ENCODE measurements at regions not wholly inside any gene's neighbourhood (a gene's known extent, or its start where the extent isn't known, plus 50 kb on each side); places are given as distances from the start of the nearest gene placed in this dataset.

DNA sequence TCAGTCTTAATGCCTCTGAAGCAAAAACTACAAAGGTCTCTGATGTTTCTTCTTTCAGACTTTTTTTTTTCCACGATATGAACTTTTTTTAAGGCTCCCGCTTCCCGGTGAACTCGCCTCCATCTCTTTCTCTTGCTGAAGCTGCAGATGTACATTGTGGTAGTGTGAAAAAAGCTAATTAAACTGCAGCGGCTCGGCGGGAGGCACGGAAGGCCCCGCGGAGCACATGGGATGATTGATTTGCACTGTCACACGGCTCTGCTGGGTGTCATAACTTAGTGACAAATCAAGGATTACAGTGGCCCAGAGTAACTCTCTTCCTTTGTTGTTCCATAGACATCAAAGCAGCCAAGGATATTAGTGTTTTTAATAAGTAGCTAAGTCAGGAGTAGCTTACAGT lies 196.3 kb downstream of the AXIN2 start:
- DNase-seq (ENCODE audit: low read depth), result no peak

DNA sequence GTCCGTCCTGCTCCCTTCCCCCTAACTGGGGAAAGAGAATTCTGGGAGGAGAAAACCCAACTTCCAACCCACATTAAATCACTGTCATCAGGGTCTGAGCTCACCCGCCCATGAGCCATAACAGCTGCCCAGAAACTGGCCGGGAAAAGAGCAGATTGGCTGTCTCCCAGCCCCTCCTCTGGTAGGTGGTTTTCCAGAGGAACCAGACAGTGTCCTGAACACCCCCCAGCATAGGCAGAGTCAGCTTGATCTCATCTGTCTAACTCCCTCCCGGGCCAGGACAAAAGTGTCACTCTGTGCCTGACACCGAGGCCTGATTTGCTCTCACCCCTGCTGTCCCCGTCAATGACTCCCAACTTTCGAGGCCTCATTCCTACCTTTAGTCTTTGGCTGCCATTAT lies 197.0 kb downstream of the AXIN2 start:
- no peak for DNase-seq (ENCODE audit: low read depth)

DNA sequence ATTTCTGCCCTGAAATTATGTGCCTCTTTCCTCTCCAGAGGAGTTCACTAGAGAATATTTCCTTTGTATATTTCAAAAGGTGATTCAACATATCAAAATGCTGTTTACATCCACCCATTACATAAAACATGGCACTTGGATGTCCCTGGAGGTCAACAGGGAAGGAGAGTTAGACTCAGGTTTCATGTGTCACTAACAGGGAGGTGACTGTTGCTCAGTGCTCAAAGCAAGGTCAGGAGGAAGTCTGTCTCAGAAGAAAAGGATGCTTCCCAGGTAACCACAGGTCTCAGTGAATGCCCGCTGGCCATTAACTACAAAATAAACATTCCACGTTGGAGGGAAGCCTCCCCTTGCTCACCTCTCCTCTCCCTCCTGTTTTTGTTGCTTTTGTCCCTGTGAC lies 198.6 kb downstream of the AXIN2 start:
- DNase-seq (ENCODE audit: low read depth), result no peak

DNA sequence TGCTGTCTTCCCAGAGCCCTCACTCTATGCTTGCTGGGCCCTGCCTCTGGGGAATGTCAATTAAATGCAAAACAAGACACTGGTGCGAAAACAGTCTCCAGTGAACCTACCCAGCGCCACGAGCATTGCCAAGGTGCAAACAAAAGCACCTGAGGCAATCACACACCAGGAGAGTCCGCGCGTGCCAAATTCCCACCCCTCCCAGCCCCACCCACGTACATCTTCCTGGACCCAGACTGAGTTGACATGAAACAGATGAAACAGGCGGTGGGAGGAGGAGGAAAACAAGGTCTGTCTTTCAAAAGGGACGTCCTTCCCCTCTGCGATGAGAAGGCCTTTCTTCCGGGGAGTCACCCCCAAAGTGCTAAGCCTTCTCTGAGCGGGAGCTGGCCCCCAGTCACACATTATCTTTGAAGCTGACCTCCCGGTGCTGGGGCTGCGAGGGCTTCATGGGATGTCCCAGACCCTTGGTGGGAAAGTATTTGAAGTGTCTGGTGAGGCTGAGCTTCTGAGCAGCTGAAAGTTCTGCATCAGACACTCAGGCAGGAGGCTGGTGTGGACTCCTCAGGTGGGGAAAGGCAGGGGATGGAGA lies 200.4 kb downstream of the AXIN2 start:
- DNase-seq (ENCODE audit: low read depth), result no peak

DNA sequence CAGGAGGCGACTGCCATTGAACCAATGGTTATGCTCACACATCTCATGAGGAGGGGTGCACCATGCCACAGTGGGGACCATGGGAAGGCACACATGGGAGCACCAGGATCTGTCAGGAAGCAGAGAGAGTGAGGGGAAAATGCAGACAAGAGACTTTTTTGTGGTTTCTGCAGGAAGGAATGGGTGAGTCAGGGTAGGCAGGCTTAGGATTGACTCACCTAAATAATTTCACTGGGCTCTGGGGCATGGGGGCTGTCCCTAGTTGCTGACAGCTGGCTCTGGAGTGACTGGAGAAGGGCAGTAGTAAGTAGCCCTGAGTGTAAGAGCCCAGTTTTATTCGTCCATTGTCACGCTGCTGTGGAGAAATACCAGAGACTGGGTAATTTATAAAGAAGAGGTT lies 202.4 kb downstream of the AXIN2 start:
- peak; percentile 67 for DNase-seq (ENCODE audit: low read depth)

DNA sequence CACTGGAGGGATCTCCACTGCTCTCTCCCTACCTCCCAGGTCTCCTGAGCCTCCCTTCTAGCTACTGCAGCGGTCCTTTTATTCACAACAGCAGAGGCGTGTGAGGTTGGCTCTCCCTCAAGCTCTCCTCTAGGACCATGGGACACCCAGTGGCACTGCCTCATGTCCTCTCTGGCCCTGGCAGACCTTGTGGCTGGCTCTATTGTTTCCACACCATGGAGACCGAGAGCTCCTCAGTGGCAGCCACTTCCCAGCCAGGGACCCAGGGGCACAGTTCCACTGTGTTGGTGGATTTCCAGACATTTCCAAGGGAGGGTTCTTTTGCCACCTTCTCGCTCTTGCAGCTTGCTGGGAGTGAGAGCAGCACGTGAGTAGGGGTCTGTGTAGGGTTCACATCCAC lies 204.9 kb downstream of the AXIN2 start:
- no peak for DNase-seq (ENCODE audit: low read depth)

DNA sequence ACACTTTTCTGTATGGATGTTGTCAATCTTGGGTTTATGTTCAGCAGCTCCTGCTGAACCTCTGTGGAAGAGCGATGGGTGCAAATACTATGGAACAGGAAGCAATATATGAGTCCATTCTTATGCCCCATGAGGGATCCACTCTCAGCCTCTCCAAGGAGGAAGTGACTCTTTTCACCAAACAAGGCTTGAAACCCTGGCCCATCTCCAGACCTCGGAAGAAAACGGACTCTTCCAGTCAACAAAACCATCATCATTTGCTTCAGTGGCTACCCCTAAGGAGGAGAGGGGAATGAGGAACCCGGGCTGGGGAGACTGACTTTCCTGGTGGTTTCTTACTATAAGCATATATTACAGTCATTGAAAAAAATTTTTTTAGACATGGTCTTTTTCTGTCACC lies 206.2 kb downstream of the AXIN2 start:
- peak; percentile 10 for DNase-seq (ENCODE audit: low read depth)

DNA sequence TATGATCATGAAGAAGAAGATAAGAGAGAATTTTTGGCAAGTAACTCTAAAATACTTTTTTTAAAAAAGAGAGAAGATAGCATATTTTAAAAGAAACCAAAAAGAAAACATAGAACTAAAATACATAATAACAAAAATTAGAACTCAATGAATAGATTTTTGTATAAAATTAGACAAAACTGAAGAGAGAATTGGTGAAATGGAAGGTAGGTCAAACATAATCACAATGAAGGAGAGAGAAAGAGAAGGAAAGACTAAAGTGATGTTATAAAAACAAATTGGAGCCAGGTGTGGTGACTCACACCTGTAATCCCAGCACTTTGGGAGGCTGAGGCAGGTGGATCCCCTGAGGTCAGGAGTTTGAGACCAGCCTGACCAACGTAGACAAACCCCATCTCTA lies 211.5 kb downstream of the AXIN2 start:
- DNase-seq (ENCODE audit: low read depth), result no peak

DNA sequence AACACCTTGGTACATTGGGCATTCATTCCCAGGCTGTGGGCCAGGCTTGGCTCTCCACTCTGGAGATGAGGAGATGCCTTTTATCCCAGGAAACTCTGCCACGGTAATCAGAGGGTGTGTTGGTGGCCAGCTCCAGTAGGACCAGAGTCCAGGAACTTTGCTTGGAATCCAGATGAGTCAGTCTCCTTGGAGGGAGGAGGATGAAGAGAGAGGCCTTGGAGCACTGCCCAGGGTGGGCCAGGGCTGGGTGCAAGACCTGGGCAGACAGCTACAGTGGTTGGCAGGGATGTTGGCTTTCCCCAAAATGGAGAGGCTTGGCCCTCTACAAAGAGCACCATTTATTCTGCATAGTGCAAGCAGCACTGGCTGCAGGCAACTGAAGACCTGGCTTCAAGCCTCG lies 209.0 kb downstream of the RGS9 start:
- DNase-seq (ENCODE audit: low read depth), result no peak

DNA sequence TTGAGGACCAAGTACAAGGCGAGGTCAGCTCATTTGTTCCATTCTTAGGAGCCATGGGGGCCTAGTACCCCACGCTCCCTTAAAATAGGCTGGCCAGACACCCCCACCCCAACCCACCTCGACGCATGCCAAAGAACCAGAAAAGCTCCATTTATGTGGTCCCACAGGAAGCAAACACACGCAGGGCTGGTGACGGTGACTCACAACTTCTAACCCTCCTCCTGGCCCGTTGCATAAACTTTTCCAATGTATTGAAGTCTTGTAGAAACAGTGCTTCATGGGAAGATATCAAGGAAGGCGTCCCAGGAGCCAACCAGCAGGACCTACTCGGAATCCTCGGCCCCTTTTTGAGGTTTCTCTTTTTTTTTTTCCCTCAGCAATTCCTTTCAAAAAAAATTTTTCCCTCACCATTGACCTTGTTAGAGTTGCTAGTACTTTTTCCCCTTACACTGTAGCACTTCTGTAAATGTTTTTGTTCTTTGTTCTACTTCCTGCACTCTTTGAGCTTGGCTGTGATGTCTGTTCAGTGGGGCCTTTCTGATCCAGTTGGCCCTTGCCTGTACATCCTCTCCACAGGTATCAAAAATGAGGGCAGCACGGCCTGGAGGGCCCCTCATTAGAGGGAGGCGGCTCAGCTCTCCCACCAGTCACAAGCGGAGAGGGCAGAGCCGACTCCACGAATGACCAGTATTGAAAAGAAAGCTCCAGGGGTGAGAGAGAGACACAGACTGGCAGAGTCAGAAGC lies 208.3 kb downstream of the RGS9 start:
- peak; percentile 49 for DNase-seq (ENCODE audit: low read depth)

DNA sequence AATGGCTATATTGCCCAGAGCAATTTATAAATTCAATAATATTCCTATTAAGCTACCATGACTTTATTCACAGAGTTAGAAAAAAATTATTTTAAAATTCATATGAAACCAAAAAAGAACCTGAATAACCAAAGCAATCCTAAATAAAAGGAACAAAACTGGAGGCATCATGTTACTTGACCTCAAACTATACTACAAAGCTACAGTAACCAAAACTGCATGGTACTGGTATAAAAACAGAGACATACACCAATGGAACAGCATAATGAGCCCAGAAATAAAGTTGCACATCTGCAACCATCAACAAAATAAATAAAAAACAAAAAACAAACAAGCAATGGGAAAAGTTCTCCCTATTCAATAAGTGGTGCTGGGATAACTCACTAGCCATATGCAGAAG lies 203.2 kb downstream of the RGS9 start:
- DNase-seq (ENCODE audit: low read depth), result no peak

DNA sequence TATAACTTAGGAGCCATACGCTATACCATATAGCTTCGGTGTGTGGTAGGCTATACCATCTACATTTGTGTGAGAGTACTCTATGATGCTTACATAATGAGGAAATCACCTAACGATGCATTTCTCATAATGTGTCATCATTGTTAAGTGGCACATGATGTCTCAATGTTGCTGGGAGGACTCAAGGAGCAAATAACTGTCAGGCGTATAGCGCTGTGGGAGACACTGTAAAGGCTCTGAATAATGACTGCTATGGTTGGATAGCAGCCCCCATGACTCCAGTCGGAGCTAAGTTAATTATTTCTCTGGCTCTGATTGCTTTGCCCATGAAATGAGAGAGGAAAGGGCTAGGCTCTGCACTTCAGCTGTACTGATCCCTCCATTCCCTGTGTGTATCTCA lies 197.2 kb downstream of the RGS9 start:
- DNase-seq (ENCODE audit: low read depth), result no peak

DNA sequence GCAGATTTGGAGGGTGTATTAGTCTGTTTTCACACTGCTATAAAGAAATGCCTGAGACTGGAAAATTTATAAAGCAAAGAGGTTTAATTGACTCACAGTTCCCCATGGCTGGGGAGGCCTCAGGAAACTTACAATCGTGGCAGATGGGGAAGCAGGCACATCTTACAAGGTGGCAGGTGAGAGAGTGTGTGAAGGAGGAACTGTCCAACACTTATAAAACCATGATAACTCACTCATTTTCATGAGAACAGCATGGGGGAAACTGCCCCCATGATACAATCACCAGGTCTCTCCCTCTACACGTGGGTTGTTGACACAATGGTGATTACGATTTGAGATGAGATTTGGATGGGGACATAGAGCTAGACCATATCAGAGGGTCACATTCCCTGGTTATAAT lies 195.6 kb downstream of the RGS9 start:
- DNase-seq (ENCODE audit: low read depth), result no peak

DNA sequence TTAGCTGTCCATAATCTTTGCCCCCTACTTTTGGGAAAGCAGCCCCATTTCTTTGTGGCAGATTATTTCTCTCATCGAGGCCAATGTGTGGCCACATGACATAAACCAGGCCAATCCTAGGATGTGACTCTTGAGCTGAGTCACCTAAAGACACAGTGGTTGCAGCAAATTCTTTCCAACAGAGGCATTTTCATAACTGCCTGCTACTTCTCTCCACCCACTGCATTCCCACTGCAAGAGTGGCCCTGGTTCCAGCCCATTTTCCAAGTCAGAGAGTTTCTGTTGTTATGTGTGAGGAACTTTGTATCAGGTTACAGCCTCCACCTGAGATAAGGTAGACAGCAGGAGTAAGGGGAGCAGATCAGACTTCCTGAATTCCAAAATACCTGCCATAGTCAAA lies 195.2 kb downstream of the RGS9 start:
- peak; percentile 51 for DNase-seq (ENCODE audit: low read depth)

DNA sequence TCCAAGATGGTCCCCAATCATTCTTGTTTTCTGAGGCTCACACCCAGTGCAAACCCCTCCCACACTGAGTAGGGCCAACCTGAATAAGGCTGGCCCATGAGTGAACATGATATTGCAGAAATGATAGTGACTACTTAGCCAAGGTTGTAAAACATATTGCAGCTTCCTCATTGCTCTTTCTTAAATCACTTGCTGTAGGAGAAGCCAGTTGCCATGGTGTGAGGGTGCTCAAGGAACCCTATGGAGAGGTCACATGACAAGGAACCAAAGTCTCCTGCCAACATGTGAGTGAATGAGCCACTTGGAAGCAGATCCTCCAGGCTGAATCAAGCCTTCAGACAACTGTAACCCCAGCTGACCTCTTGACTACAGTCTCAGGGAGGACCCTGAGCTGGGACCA lies 191.4 kb downstream of the RGS9 start:
- DNase-seq (ENCODE audit: low read depth), result no peak

DNA sequence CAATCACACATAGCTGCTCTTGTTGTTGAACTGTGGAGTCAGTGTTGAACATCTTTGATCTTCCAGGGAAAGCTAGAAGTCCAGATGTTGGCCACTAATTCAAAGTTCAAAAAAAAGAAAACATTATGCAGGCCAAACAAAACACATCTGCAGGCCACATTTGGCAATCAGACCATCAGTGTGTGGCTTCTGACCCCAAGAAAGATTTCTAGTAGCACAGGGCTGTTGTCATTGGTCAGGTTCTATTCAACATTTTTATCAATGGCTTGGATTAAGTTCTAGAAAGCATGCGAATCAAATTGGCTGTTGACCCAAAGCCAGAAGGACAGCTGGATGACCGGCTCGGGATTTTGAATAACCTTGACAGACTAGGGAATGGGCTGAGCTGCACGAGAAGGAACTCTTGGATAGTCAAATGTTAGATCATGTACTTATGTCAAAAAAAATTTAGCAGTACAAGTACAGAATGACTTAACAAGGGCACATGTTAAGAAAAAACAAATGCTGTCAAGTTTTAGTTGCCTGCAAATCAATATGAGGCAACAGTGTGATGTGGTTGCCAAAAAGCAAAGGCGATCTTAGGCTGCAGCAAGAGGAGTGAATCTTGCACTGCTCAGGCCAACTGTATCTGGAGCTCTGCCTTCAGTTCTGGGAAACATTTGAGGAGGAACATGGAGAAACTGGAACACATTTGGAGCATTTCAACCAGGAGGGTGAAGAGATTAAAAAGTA lies 187.6 kb downstream of the RGS9 start:
- peak; percentile 24 for DNase-seq (ENCODE audit: low read depth)

DNA sequence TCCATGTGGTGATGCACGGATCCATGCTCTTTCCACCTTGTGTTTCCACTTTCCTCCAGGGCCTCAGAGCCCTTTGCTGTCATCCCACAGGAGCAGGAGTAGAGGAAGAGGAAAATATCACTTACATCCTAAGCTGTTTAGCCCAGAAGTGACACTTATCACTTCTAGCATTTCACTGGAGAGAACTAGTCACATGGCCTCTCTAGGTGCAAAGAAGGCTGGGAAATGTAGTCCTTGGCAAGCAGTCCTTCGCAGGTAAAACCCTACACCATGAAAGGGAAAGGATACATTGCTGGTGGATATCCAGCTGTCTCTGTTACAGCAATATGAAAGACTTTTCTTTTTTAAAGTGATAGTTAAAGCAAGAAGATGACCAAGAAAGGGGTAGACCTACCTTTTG lies 185.9 kb downstream of the RGS9 start:
- DNase-seq (ENCODE audit: low read depth), result no peak

DNA sequence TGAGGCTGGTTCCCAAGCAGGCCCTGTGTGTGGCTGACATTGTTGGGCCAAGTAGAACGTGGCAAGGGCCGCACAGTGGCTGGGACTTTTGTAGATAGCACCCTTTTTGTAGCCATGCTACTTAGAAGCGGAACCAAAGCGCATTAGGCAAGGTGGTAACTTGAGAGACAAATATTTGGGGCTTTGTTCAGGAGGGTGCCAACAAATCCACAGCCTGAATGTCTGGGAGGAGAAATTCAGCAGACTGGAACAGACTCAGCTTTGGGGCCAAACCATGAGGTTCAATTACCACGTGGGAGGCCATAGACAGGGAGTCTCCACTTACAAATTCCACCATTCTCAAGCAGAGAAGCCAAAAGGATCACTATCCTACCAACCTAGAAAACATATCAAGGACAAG lies 183.7 kb downstream of the RGS9 start:
- no peak for DNase-seq (ENCODE audit: low read depth)

DNA sequence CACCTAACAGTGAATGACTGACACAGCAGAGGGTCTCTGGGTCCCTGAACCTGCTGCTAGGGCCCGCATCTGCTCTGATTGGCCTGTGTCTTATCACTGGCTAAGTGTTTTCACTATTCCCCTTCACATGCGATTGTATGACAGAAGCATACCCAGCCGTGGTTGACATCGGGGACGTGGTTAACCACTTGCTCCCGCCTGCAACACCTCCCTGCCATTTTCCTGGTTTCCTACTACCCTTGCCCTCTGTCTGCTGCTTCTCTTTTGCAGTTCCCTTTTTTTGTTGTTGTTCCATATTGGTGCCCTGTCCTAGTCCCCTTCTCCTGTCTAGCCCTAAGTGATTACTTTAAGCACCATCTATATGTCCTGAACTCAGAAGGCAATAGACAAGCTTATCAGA lies 177.0 kb downstream of the RGS9 start:
- no peak for DNase-seq (ENCODE audit: low read depth)

DNA sequence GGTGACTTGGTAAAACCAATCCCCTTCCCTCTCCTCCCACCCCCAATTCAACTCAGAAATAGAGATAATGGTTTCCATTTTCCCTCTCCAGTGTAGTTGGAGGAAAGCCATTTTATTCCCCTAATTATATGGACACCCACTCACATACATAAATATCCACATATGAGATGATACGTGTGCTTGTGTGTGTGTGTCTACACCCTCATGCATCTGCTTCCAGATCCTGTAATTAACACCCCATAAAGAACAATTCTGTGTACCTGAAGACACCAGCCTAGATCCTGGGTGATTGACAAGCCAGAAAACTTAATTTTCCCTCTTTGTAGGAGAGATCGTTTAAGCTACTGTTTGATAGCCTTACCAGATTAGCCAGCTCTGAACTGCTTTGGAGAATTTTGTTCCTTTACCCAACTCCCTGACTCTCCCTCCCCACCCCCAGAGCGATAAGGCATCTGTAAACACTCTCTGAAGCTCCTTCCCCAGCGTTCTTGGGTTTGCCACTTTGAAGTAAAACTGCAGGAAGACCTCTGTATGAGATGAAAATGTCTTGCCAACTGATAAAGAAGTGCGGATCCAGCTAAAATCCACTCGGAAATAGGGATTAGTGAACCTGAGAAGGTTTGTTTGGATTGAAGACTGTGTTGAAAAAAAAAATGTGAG lies 175.7 kb downstream of the RGS9 start:
- DNase-seq (ENCODE audit: low read depth), result no peak

DNA sequence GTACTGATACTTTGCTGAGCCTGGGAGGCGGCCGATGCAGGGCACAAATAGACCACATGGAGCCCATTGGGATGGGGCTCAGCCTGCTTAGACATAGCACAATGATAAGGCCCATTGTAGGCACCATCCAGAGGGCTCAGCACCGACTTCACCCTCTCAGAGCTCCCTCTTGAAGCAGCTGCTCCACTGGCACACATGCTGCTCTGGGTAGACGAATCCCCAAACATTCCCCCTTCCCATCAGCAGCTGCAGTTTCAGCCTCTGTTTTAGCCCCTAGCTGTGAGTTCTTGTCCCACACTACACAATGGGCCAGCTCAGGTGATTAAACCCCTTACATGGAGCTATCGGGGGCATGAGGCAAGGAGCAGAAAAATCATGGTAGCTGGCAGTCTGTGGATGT lies 174.1 kb downstream of the RGS9 start:
- DNase-seq (ENCODE audit: low read depth), result no peak

DNA sequence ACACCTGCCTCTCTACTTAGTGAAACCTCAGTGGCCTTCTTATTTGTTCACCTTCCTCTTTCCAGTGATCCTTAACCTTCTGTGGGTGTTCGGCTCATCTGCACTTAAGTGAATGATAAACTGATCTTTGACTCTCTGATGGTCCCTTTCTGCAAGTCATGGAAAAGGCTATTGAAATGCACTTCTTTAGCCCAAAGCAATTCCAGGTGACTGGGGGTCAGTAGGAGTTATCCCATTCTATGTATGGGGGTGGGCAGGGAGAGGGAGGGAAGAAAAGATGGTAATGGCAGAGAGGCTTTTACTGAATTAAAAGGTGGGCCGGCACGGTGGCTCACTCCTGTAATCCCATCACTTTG lies 170.8 kb downstream of the RGS9 start:
- DNase-seq (ENCODE audit: low read depth), result no peak

Measured in stromal cell of bone marrow (primary cell).